BE2C (cell line): ENCODE measurements at regions not wholly inside any gene's neighbourhood (a gene's known extent, or its start where the extent isn't known, plus 50 kb on each side); places are given as distances from the start of the nearest gene placed in this dataset.

ENCODE experiments used
- DNase-seq: peaks from one replicate; pipeline ENCODE4 v3.0.0-alpha.2; 2020
- H3K27me3 ChIP-seq: fragments of 250-450 bp; sonication (Bioruptor Pico); 2 replicates; pipeline ENCODE4 v1.5.1; 2020; ENCODE audit warnings: mild to moderate bottlenecking
- H3K36me3 ChIP-seq: fragments of 250-450 bp; sonication (Bioruptor Pico); 2 replicates; pipeline ENCODE4 v1.5.1; 2020; ENCODE audit warnings: mild to moderate bottlenecking
- H3K4me1 ChIP-seq: fragments of 250-450 bp; sonication (Bioruptor Pico); 2 replicates; pipeline ENCODE4 v1.5.1; 2020
- H3K4me3 ChIP-seq: 2 replicates; pipeline ENCODE4 v1.5.1; 2011; ENCODE audit warnings: low read depth, low read length
- H3K9me3 ChIP-seq: fragments of 250-450 bp; sonication (Bioruptor Pico); 2 replicates; pipeline ENCODE4 v1.5.1; 2020
- CTCF ChIP-seq: IDR thresholded peaks from 2 replicates; pipeline ENCODE4 v1.5.1; 2012; ENCODE audit warnings: mild to moderate bottlenecking, low read depth, low read length

- no peak overlapping the region for H3K4me3 ChIP-seq
- TF ChIP-seq CTCF: no peak
- no peaks in the 10 kb centered on the region for H3K27me3 ChIP-seq
- H3K9me3 ChIP-seq: no peaks in the 10 kb centered on the region
- no peaks in the 10 kb centered on the region; the same call in 1 of the 2 replicates for H3K4me1 ChIP-seq
- H3K36me3 ChIP-seq: no peaks in the 10 kb centered on the region
- DNase-seq: no peak
Measured at GRCh38 chr3:10570196-10570946, 65.0 kb upstream of the ATP2B2 start.

DNA sequence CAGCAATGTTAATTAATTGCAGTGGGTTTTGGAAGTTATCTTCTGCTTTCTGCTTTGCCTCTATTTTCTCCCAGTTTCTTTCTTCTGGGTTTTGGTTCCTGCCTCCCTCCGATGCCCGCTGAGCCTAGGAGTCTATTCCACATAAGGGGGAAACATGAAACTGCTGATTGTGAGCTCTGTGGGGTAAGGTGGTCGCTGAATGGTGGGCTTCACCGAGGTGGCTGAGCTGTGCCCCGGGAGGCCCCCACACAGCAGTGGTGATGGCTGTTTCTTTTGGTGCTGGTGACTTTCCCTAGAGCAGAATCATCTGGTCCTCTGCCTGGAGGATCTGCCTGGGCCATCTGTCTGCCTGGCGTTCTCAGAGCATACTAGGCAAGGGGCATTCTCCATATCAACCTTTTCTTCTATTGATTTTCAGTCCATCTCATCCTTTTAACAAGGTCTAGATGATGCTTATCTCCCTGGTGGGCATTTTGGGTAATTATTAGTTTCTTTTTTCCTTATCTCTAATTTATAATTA lies 68.8 kb upstream of the ATP2B2 start:
- Histone ChIP-seq H3K36me3 (no peaks in the 10 kb centered on the region), H3K4me1 (no peaks in the 10 kb centered on the region; the same call in 1 of the 2 replicates), H3K9me3 (no peaks in the 10 kb centered on the region), H3K4me3 (no peak overlapping the region), H3K27me3 (no peaks in the 10 kb centered on the region)
- TF ChIP-seq CTCF: no peak
- peak; percentile 10 for DNase-seq

DNA sequence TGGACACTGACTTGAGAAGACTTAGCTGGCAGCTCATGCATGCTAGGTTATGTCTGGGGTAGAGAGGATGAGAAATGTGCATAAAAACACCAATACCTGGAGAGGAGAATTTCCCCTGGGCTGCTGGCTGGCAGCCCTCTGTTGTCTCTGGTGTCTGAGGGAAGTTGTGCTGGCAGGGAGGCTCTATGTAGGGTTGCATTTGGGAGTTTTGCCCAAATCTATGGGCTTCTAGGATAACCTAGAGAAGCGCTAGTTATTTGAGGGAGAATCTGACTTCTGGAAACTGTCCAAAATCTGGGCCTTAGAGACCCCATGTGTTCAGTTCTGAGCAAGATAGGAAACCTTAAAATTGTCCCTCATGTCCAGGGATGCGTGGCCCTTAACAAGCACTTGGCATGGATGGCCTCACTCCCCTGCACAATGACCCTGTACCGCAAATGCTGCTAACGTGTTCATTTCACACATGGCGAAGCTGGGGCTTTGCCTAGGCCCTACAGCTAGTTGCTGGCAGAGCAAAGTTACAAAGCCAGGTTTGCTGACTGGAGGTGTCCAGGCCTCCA lies 70.3 kb upstream of the ATP2B2 start:
- H3K36me3 ChIP-seq: no peaks in the 10 kb centered on the region
- no peaks in the 10 kb centered on the region for H3K27me3 ChIP-seq
- no peak for DNase-seq
- H3K4me1 ChIP-seq: no peaks in the 10 kb centered on the region; the same call in 1 of the 2 replicates
- no peak for TF ChIP-seq CTCF
- H3K9me3 ChIP-seq: no peaks in the 10 kb centered on the region
- no peak overlapping the region for H3K4me3 ChIP-seq

DNA sequence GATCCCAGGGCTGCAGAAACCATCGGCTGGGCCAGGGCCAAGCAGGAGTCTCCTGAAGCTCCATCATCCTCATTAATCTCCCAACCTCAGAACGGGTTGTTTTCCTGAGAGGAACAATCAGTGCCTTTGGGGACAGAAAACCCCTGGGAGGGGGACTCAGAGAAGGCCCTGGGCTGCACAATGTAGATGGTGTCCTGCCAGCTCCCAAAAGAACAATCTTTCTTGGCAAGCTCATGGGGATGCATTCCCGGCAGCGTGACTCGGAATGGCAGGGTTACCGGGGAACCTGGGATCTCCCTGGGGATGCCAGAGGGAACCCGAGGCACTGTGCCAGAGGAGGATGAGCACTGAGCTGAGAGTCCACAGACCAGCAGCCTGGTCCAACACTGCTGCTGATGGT lies 72.1 kb upstream of the ATP2B2 start:
- no peak for TF ChIP-seq CTCF
- H3K27me3 ChIP-seq: no peaks in the 10 kb centered on the region
- H3K36me3 ChIP-seq: no peaks in the 10 kb centered on the region
- no peaks in the 10 kb centered on the region; the same call in 1 of the 2 replicates for H3K4me1 ChIP-seq
- no peak overlapping the region for H3K4me3 ChIP-seq
- no peaks in the 10 kb centered on the region for H3K9me3 ChIP-seq
- DNase-seq: no peak

- Histone ChIP-seq H3K36me3 (no peaks in the 10 kb centered on the region), H3K9me3 (no peaks in the 10 kb centered on the region), H3K27me3 (no peaks in the 10 kb centered on the region), H3K4me1 (no peaks in the 10 kb centered on the region), H3K4me3 (no peak overlapping the region)
- no peak for DNase-seq
- TF ChIP-seq CTCF: no peak
Measured at GRCh38 chr3:10580426-10580825, 75.0 kb upstream of the ATP2B2 start.

- Histone ChIP-seq H3K4me1 (no peaks in the 10 kb centered on the region), H3K4me3 (no peak overlapping the region), H3K36me3 (no peaks in the 10 kb centered on the region), H3K27me3 (no peaks in the 10 kb centered on the region), H3K9me3 (no peaks in the 10 kb centered on the region)
- no peak for TF ChIP-seq CTCF
- DNase-seq: no peak
Measured at GRCh38 chr3:10581251-10581650, 75.9 kb upstream of the ATP2B2 start.
